ENCODE measurements at regions not wholly inside any gene's neighbourhood (a gene's known extent, or its start where the extent isn't known, plus 50 kb on each side); places are given as distances from the start of the nearest gene placed in this dataset.

DNA sequence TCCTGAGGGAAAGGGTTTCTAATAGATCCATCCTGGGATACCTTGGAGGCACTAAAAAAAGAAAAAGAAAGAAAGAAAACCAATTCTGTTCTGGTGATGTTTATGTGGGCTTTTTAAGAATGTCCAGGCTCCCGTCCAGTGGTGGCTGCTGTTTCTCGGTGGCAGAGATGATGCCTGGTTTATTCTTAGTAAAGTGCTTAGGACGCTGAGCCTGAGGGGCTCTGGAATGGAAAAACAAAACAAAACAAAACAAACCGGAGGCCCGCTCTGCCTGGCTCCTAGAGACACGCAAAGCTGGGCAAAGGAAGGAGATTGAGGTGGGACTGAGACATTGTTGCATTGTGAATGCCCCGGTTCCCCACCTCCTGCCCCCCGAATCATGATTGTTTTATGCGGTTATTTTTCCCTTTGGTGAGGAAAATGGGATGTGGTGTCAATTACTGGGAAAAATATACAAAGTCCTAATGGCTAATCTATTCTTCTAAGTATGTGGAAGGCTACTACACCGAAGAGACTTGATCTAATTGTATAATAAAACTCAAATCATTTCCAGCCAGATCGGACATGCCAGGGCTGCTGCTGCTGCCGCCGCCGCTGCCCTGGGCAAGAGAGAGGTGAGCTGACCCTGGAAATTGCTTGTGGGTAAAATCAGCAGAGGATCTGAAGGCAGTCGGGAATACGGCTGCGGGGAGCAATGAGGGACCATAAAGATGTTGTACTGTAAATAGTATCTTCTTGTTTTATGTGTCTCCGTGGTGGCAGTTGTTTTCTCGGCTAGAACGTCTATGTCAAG is 644.9 kb downstream of the CCDC171 start:
- Mint-ChIP-seq H3K27me3 (peaks cover 11% of the 10 kb centered on the region), H3K36me3 (no peaks in the 10 kb centered on the region), H3K4me1 (ENCODE audit: unreplicated experiment) (peaks cover 29% of the 10 kb centered on the region), H3K9me3 (peaks cover 7% of the 10 kb centered on the region), H3K4me3 (no peak overlapping the region), H3K27ac (peak overlapping the region; percentile 32)
- no peak for TF ChIP-seq CTCF (conservative IDR thresholded peaks at IDR 0.05)
- no peak for DNase-seq (ENCODE audit: extremely low spot score, unreplicated experiment)

DNA sequence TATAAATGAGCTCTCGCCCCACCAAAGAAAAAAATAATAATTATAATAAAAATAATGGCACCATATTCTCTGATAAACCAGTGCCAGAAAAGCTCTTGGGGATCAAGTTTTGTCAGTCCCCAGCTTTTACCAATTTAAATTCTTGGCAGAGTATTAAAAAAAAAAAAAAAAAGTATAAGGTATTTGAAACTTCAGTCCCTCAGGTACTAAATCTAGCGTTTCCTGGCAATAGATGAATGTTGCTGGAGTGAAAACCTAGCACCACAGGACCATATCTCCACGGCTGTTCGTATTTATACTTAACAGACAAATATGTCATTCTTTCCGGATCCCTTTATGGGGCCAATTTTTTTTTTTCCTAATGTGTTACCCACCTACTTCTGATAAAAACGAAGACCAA is 646.2 kb downstream of the CCDC171 start:
- H3K4me3 Mint-ChIP-seq, result no peak overlapping the region
- no peak for DNase-seq (ENCODE audit: extremely low spot score, unreplicated experiment)
- TF ChIP-seq CTCF (conservative IDR thresholded peaks at IDR 0.05), result no peak

GRCh38 chr9:16202221-16202620 is 649.4 kb downstream of the CCDC171 start:
- H3K27me3 Mint-ChIP-seq, result peaks cover 14% of the 10 kb centered on the region
- peaks cover 3% of the 10 kb centered on the region for H3K36me3 Mint-ChIP-seq
- no peak overlapping the region for H3K4me3 Mint-ChIP-seq
- no peak for TF ChIP-seq CTCF (conservative IDR thresholded peaks at IDR 0.05)
- peaks cover 47% of the 10 kb centered on the region for H3K4me1 Mint-ChIP-seq (ENCODE audit: unreplicated experiment)
- peaks cover 17% of the 10 kb centered on the region for H3K9me3 Mint-ChIP-seq
- no peak overlapping the region for H3K27ac Mint-ChIP-seq
- no peak for DNase-seq (ENCODE audit: extremely low spot score, unreplicated experiment)

More for the DNA sequence above, 646.2 kb downstream of the CCDC171 start:
- Mint-ChIP-seq H3K9me3 (peaks cover 7% of the 10 kb centered on the region), H3K36me3 (no peaks in the 10 kb centered on the region), H3K4me1 (ENCODE audit: unreplicated experiment) (peaks cover 32% of the 10 kb centered on the region), H3K27ac (no peak overlapping the region), H3K27me3 (peaks cover 11% of the 10 kb centered on the region)

- Mint-ChIP-seq H3K27me3 (peaks cover 10% of the 10 kb centered on the region), H3K9me3 (peaks cover 17% of the 10 kb centered on the region), H3K27ac (peak overlapping the region; percentile 27), H3K4me3 (no peak overlapping the region), H3K36me3 (peaks cover 3% of the 10 kb centered on the region), H3K4me1 (ENCODE audit: unreplicated experiment) (peaks cover 46% of the 10 kb centered on the region)
- no peak for TF ChIP-seq CTCF (conservative IDR thresholded peaks at IDR 0.05)
- no peak for DNase-seq (ENCODE audit: extremely low spot score, unreplicated experiment)
Measured at GRCh38 chr9:16202914-16203728, 650.3 kb downstream of the CCDC171 start.

DNA sequence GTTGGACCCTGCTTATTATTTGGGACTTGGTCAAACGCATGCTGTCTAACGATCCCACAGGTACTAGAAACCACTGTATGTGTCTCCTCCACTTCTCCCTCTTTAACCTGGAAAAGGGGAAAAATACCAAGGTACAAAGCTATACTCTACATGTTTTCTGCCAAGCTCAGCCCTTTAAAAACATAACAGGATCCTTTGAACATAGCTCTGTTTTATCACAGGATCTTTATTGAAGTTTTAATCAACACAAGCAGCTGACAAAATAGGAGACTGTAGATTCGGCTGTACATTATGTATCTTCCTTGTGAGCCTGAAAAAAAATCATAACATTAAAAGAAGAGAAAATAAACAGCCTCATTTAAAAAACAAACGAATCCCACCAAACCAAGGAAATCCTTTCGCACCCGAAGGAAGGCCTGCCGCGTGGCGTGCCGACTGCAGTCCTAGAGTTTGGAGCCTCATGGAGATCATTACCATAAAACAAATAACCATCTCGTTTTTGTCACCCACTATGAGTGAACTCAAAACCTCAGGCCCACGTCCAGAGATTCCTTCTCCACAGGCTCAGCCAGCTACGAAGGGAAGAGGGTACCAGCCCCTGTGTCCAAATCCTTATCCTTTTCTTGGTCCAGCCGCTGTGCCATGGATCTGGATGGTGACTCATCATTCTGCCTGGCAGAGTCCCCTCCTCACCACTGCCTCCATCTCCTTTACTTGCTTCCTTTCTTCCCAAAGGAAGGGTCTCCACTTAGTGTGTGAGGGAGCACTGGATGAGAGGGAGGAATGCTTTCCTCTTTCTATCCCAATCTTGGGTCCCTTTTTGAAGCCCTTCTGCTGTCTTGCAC is 651.1 kb downstream of the CCDC171 start:
- H3K4me3 Mint-ChIP-seq, result no peak overlapping the region
- peaks cover 17% of the 10 kb centered on the region for H3K9me3 Mint-ChIP-seq
- no peak for TF ChIP-seq CTCF (conservative IDR thresholded peaks at IDR 0.05)
- peaks cover 9% of the 10 kb centered on the region for H3K27me3 Mint-ChIP-seq
- peaks cover 40% of the 10 kb centered on the region for H3K4me1 Mint-ChIP-seq (ENCODE audit: unreplicated experiment)
- peaks cover 3% of the 10 kb centered on the region for H3K36me3 Mint-ChIP-seq
- H3K27ac Mint-ChIP-seq, result peak overlapping the region; percentile 27
- DNase-seq (ENCODE audit: extremely low spot score, unreplicated experiment), result no peak
